ENCODE measurements at regions not wholly inside any gene's neighbourhood (a gene's known extent, or its start where the extent isn't known, plus 50 kb on each side); places are given as distances from the start of the nearest gene placed in this dataset.

DNA sequence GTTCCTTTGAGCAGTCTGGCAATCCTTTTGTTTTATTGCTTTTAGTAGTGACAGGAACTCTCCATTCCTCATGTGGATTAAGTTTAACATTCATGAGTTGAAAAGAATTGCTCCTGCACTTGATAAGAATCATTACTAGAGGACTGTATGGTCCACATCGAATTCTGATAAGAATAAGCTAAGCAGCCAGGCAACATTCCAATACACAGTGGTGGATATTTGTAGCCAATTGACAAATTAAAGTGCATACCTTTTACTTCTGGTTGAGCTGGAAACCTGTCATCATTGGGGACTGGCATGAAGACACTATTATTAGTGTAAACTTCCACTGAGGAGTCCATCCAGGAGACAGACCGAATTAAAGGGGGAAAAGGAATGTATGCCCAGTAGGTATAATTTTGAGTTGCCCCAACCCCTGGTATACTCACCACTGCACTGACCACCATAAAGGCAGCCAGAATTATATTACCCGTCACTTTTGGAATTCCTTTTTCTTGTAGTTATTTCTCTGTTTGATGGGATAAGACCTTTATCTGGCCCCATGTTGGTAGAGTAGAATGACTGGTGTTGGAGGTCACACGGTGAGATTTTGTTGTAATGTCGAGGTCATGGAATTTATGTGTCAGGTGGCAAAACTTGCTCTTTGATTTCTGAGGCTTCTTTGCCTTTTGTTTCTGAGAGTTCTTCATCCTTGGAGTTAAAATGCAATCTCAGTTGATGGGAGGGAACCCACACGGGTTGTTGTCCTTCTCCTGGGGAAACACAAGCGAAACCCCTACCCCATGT is 72.1 kb upstream of the ARL4D start:
- FAIRE-seq (no peak), ATAC-seq (no peak), DNase-seq (ENCODE audit: extremely low read depth in 1 of 4, low spot score in 3 of 4) (no peak)
- H3K4me2 ChIP-seq (ENCODE audit: insufficient read depth, low read length), result no peak overlapping the region
- CTCF ChIA-PET (ENCODE audit: low intra/inter-chr PET ratio), result no interaction called here
- H3K27me3 ChIP-seq (ENCODE audit: control insufficient read depth in 2 of 2, insufficient read depth in 2 of 2, low read length in 2 of 2), result no peaks in the 10 kb centered on the region; a peak in 1 of 5 replicates
- H3K36me3 ChIP-seq (ENCODE audit: control insufficient read depth, insufficient read depth, low read length), result no peaks in the 10 kb centered on the region
- peaks cover 0 to 4% of the 10 kb centered on the region in 2 experiments; a peak in 1 of 5 replicates for H3K4me1 ChIP-seq (replicated peaks in 1 of 2; ENCODE audit: control insufficient read depth in 2 of 2, insufficient read depth in 2 of 2, low read length in 2 of 2)
- intact Hi-C loops (cut with micrococcal nuclease) (no loop called here), in situ Hi-C loops (cut with MboI) (loop anchor here (5.0 kb wide), 1 partner anchor 74 kb away; no protein-coding TSS in a partner anchor)
- H2AFZ ChIP-seq (ENCODE audit: low read depth, low read length), result no peak overlapping the region
- no peaks in the 10 kb centered on the region for H3K79me2 ChIP-seq (ENCODE audit: control insufficient read depth, insufficient read depth, low read length)
- 2% methylated on average over 7 of the region's 7 CpGs for WGBS (ENCODE audit: insufficient coverage, low coverage, missing lambda C conversion rate)
- BruUV-seq (replicated peaks), result no TSS peak
- H3K27ac ChIP-seq (ENCODE audit: extremely low read depth, low read depth, low read length), result no peak overlapping the region
- H3K9me1 ChIP-seq (ENCODE audit: control insufficient read depth, insufficient read depth, low read length), result no peaks in the 10 kb centered on the region
- no peak overlapping the region for H3K4me3 ChIP-seq
- no peak overlapping the region for H3K9ac ChIP-seq (ENCODE audit: insufficient read depth in 1 of 2, low read depth in 2 of 2, low read length in 2 of 2)
- no peaks in the 10 kb centered on the region for H3K9me3 ChIP-seq (replicated peaks; ENCODE audit: control insufficient read depth, insufficient read depth, low read depth, low read length)
- H4K20me1 ChIP-seq (replicated peaks; ENCODE audit: control insufficient read depth, insufficient read depth, low read length), result no peaks in the 10 kb centered on the region
- POLR2A ChIA-PET, result no interaction called here
- no peak for TF ChIP-seq CREB3 (tag; conservative IDR thresholded peaks at IDR 0.05; ENCODE audit: low read depth)
- TF ChIP-seq HIVEP1 (CRISPR knock-in tag; IDR thresholded peaks at IDR 0.05), result no peak
- TF ChIP-seq MAZ (CRISPR knock-in tag; conservative IDR thresholded peaks at IDR 0.05 in 1 of 2, IDR thresholded peaks at IDR 0.05 in 1 of 2), result no peak
- no peak for TF ChIP-seq BHLHE40 (IDR thresholded peaks at IDR 0.05; ENCODE audit: low read length)
- TF ChIP-seq MAFF (IDR thresholded peaks at IDR 0.05; ENCODE audit: low read length), result no peak
- TF ChIP-seq PHF8 (IDR thresholded peaks at IDR 0.05; ENCODE audit: borderline replicate concordance, low read length), result no peak
- TF ChIP-seq GTF2F1 (IDR thresholded peaks at IDR 0.05; ENCODE audit: low read depth, low read length), result no peak
- TF ChIP-seq RBM39 (optimal IDR thresholded peaks at IDR 0.05; ENCODE audit: low read depth, low read length), result no peak
- no peak for TF ChIP-seq SRSF3 (IDR thresholded peaks at IDR 0.05; ENCODE audit: insufficient read depth, low read length)
- TF ChIP-seq CBX5 (IDR thresholded peaks at IDR 0.05; ENCODE audit: borderline replicate concordance, low read depth), result no peak
- TF ChIP-seq SNIP1 (IDR thresholded peaks at IDR 0.05; ENCODE audit: low read depth), result no peak
- TF ChIP-seq ASH1L (IDR thresholded peaks at IDR 0.05; ENCODE audit: borderline replicate concordance, low read depth, partially characterized antibody), result no peak
- TF ChIP-seq, protein P1, sequence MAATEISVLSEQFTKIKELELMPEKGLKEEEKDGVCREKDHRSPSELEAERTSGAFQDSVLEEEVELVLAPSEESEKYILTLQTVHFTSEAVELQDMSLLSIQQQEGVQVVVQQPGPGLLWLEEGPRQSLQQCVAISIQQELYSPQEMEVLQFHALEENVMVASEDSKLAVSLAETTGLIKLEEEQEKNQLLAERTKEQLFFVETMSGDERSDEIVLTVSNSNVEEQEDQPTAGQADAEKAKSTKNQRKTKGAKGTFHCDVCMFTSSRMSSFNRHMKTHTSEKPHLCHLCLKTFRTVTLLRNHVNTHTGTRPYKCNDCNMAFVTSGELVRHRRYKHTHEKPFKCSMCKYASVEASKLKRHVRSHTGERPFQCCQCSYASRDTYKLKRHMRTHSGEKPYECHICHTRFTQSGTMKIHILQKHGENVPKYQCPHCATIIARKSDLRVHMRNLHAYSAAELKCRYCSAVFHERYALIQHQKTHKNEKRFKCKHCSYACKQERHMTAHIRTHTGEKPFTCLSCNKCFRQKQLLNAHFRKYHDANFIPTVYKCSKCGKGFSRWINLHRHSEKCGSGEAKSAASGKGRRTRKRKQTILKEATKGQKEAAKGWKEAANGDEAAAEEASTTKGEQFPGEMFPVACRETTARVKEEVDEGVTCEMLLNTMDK (IDR thresholded peaks at IDR 0.05; ENCODE audit: borderline replicate concordance, insufficient read depth, low read depth, low read length, poor library complexity, severe bottlenecking), result no peak
- TF ChIP-seq, protein P2, sequence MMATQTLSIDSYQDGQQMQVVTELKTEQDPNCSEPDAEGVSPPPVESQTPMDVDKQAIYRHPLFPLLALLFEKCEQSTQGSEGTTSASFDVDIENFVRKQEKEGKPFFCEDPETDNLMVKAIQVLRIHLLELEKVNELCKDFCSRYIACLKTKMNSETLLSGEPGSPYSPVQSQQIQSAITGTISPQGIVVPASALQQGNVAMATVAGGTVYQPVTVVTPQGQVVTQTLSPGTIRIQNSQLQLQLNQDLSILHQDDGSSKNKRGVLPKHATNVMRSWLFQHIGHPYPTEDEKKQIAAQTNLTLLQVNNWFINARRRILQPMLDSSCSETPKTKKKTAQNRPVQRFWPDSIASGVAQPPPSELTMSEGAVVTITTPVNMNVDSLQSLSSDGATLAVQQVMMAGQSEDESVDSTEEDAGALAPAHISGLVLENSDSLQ (IDR thresholded peaks at IDR 0.05), result no peak
- TF ChIP-seq KLF1 (tag; IDR thresholded peaks at IDR 0.05), result no peak
- no peak for TF ChIP-seq NKRF (IDR thresholded peaks at IDR 0.05; ENCODE audit: borderline replicate concordance)
